ENCODE measurements at regions not wholly inside any gene's neighbourhood (a gene's known extent, or its start where the extent isn't known, plus 50 kb on each side); places are given as distances from the start of the nearest gene placed in this dataset.

GRCh38 chr18:1930291-1931270 is 640.7 kb downstream of the METTL4 start:
- no peak for DNase-seq (ENCODE audit: low read depth)

DNA sequence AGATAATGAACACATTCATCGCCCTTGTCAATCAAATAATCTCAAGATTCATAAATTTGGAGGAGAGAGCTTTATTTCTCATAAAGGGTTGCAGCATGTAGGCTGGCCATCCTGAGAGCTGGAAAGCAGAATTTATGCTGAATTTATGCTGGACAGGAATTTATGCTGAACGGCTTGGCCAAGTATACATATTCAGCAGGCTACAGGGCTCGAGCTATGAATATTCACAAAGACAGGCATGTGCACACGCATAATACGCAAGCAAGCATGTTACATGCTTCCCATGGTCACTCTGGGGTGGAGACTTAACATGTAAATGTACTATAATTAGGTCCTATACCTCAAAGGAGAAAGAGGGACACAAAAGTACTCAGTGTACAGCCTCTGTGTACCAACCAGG is 618.8 kb downstream of the METTL4 start:
- DNase-seq (ENCODE audit: low read depth), result no peak

DNA sequence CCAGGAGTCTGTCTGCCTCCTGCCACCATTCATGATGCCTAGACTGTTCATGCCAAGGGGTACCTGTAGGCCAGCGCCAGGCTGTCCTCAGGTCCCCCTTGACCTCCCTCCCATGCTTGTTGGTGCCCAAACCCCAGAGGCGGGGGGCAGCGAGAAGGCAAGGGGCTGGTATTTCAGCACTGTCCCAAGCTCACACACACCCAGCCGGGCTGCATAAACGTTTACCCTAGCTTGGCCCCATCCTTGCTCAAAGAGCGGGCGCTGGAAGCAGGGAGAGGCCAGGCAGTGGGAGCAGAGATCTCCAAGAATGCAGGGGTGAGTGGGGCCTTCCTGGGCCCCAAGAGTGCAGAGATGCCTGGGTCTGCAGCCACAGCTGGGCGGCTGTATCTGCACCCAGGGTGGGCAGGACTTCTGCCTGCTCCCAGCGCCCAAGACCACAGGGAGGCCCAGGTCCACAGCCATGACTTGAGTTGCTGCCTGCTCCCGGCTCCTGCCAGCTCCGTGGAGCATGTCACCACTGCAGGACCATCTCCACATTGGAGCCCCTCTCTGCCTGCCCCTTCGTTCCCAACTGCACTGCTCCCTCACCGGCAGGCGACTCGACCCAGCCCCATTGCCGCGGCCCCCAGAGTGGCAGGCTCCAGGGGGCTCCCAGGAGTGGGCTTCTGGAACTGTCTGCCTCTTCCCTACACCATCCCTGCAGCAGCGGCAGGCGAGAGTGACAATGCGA is 616.6 kb downstream of the METTL4 start:
- DNase-seq (ENCODE audit: low read depth), result no peak

GRCh38 chr18:1958798-1959197 is 612.5 kb downstream of the METTL4 start:
- DNase-seq (ENCODE audit: low read depth), result no peak

GRCh38 chr18:1965016-1965415 is 606.3 kb downstream of the METTL4 start:
- DNase-seq (ENCODE audit: low read depth), result no peak

GRCh38 chr18:1965541-1965940 is 605.8 kb downstream of the METTL4 start:
- DNase-seq (ENCODE audit: low read depth), result no peak

- DNase-seq (ENCODE audit: low read depth), result no peak
Observed at GRCh38 chr18:1968801-1969498, 602.4 kb downstream of the METTL4 start.

- DNase-seq (ENCODE audit: low read depth), result no peak
Observed at GRCh38 chr18:1976484-1976883, 594.8 kb downstream of the METTL4 start.

DNA sequence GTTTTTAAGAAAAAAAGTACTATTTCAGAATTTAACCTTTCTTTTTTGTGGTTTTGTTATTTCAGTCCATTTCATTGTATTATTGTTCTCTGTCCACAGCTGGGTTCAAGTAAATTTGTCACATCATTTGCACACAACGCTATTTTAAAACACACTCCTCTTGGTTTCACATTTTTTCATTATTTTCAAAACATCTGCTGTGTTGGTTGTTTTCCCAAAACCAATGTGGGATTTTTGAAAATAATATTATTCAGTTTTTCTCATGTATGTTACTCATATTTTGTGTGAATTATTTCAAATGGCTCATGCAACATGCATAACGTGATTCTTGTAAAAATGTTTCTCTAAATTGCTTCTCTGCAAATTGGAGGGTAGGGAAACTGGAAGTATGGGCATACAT is 589.2 kb downstream of the METTL4 start:
- no peak for DNase-seq (ENCODE audit: low read depth)

- no peak for DNase-seq (ENCODE audit: low read depth)
Observed at GRCh38 chr18:1983746-1984515, 587.4 kb downstream of the METTL4 start.

DNA sequence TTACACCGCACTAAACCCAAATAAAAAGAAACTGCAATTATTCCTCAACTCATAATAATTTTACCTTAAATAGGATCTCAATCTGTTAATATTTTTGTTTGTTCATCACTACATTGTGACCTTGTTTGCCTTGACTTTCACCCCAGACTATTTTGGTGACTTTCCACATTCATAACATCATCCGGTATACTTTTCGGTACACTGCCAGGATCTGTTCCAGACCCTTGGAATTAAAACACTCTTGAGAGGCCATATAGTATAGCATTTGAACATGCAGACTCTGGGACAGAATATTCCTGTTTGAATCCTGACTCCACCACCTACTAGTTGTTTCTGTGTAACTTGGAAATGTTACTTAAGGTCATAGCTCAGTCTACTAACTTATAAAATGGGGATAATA is 577.4 kb downstream of the METTL4 start:
- DNase-seq (ENCODE audit: low read depth), result peak; percentile 32

- no peak for DNase-seq (ENCODE audit: low read depth)
Observed at GRCh38 chr18:1994471-1994870, 576.8 kb downstream of the METTL4 start.

- no peak for DNase-seq (ENCODE audit: low read depth)
Observed at GRCh38 chr18:1995041-1995612, 576.2 kb downstream of the METTL4 start.

GRCh38 chr18:1998121-1998520 is 573.2 kb downstream of the METTL4 start:
- no peak for DNase-seq (ENCODE audit: low read depth)

DNA sequence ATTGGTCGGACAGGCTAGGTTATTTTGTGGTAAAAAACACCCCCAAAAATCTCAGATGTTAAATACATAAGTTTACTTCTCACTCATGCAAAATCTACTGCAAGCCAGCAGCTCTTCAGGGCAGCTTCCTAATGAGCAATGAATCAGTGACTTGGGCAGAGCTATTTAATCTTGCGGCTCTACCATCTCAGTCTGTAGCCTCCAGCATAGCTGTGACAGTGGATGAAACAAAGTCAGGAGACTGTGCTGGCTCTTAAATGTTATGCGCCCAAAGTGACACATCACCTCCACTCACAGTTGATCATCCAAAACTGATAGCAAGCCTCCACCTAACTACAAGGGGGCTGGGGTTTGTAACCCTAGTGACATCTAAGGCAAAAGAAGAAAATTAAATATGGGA is 571.9 kb downstream of the METTL4 start:
- no peak for DNase-seq (ENCODE audit: low read depth)

DNA sequence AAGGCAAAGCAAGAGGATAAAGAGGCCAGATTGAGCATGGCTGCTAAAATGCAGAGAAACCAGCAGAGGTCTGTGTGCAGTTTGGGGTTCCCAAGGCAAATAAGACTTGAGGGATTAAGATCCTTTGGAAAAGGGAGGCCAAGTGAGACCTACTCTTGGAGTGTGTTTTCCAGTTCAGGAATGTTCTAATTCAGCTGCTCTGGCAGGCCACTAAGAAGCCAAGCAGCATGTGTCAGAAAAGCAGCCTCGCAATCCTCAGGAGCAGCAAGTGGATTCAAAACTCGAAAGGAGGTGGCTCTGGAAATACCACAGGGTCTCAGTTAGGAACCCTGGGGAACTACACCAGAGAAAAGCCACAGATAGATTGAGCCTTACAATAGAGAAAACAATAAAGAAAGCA is 569.2 kb downstream of the METTL4 start:
- no peak for DNase-seq (ENCODE audit: low read depth)

DNA sequence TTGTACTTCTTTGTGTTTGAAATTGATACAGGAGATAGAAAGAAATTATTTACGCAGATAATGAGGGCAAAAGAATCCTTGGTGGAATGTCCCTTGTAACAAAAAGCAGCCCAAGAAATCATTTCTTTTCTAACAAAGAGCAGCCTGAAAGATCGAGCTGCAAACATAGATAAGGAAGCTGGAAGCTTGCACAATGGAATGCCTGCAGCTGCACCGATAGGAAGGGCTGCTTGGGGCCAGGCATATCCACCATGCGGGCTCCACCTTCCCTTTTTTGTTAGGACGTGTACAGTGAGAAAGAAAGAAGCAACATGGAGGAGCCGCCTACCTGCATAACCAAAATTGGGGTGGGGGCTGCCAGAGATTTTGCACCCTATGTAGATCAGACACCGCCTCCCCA is 568.7 kb downstream of the METTL4 start:
- no peak for DNase-seq (ENCODE audit: low read depth)

- DNase-seq (ENCODE audit: low read depth), result no peak
Observed at GRCh38 chr18:2009942-2010697, 561.2 kb downstream of the METTL4 start.

- DNase-seq (ENCODE audit: low read depth), result no peak
Observed at GRCh38 chr18:2027016-2027415, 544.3 kb downstream of the METTL4 start.

DNA sequence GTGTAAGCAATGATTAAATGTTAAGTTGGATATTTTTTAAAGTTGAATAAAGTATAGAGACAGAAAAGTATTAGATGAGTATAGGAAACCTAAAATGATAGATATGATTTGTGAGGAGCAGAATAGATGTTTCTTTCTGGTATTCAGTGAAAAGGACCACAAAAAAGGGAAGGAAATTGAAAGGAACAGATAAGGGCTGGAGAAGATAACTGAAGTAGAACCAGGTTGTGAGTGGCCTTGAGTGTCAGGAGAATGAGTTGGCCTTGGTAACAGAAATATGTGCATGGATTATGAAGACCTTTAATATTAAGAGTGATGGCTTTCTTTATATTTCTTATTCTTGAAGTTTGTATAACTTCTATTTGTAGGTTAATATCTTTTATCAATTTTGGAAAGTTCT is 543.5 kb downstream of the METTL4 start:
- DNase-seq (ENCODE audit: low read depth), result no peak
